Neutrophil (primary cell): ENCODE measurements at regions not wholly inside any gene's neighbourhood (a gene's known extent, or its start where the extent isn't known, plus 50 kb on each side); places are given as distances from the start of the nearest gene placed in this dataset.

Experiments used
- H3K27ac ChIP-seq: fragments of 200-600 bp; sonication (generic); 2 replicates; pipeline ENCODE4 v1.5.1; 2016; ENCODE audit warnings: mild to moderate bottlenecking, moderate library complexity
- H3K27me3 ChIP-seq: fragments of 200-600 bp; sonication (generic); 2 replicates; pipeline ENCODE4 v1.6.0; 2016; ENCODE audit warnings: mild to moderate bottlenecking
- H3K36me3 ChIP-seq: fragments of 200-600 bp; sonication (generic); 2 replicates; pipeline ENCODE4 v1.5.1; 2017
- H3K4me1 ChIP-seq, 2 experiments: fragments of 200-600 bp in 1 of 2; sonication (generic) in 1 of 2; 1 replicate in 1 of 2; 2 replicates in 1 of 2; pipeline versions ENCODE4 v1.5.1 to v1.6.1; 2013 to 2016; ENCODE audit warnings: low read depth in 1 of 2, low read length in 1 of 2, mild to moderate bottlenecking in 1 of 2, moderate library complexity in 1 of 2; ENCODE audit not compliant: control insufficient read depth in 1 of 2, insufficient read depth in 1 of 2
- H3K4me3 ChIP-seq, 2 experiments: fragments of 200-600 bp in 1 of 2; sonication (generic) in 1 of 2; 1 replicate in 1 of 2; 2 replicates in 1 of 2; pipeline ENCODE4 v1.5.1; 2013 to 2016; ENCODE audit warnings: low read depth in 1 of 2, low read length in 1 of 2, mild to moderate bottlenecking in 1 of 2, moderate library complexity in 1 of 2
- H3K9me3 ChIP-seq: fragments of 200-600 bp; sonication (generic); 2 replicates; pipeline ENCODE4 v1.5.1; 2016
- CTCF ChIP-seq: fragments of 200-600 bp; sonication (generic); IDR thresholded peaks from 2 replicates; pipeline ENCODE4 v1.5.1; 2016; ENCODE audit warnings: antibody characterized with exemption

GRCh38 chr2:234773129-234773528 is 178.7 kb upstream of the SH3BP4 start:
- no peak overlapping the region for H3K4me3 ChIP-seq
- no peaks in the 10 kb centered on the region for H3K27me3 ChIP-seq
- H3K27ac ChIP-seq = no peak overlapping the region
- no peaks in the 10 kb centered on the region for H3K9me3 ChIP-seq
- no peak for TF ChIP-seq CTCF
- peaks cover 0 to 8% of the 10 kb centered on the region in 2 experiments for H3K4me1 ChIP-seq
- no peaks in the 10 kb centered on the region for H3K36me3 ChIP-seq

- no peak overlapping the region for H3K4me3 ChIP-seq
- no peaks in the 10 kb centered on the region for H3K9me3 ChIP-seq
- H3K27ac ChIP-seq = no peak overlapping the region
- no peaks in the 10 kb centered on the region for H3K36me3 ChIP-seq
- peaks cover 0 to 8% of the 10 kb centered on the region in 2 experiments for H3K4me1 ChIP-seq
- no peak for TF ChIP-seq CTCF
- no peaks in the 10 kb centered on the region for H3K27me3 ChIP-seq
Measured at GRCh38 chr2:234772733-234773060, 179.1 kb upstream of the SH3BP4 start.

GRCh38 chr2:234771980-234772732 is 179.7 kb upstream of the SH3BP4 start:
- H3K27me3 ChIP-seq = no peaks in the 10 kb centered on the region
- H3K4me1 ChIP-seq = peaks cover 0 to 8% of the 10 kb centered on the region in 2 experiments
- no peak overlapping the region for H3K27ac ChIP-seq
- no peaks in the 10 kb centered on the region for H3K36me3 ChIP-seq
- H3K9me3 ChIP-seq = no peaks in the 10 kb centered on the region
- no peak for TF ChIP-seq CTCF
- no peak overlapping the region for H3K4me3 ChIP-seq

- H3K27me3 ChIP-seq = no peaks in the 10 kb centered on the region
- H3K27ac ChIP-seq = no peak overlapping the region
- no peaks in the 10 kb centered on the region for H3K9me3 ChIP-seq
- no peak overlapping the region for H3K4me3 ChIP-seq
- peaks cover 0 to 8% of the 10 kb centered on the region in 2 experiments for H3K4me1 ChIP-seq
- H3K36me3 ChIP-seq = no peaks in the 10 kb centered on the region
- TF ChIP-seq CTCF = no peak
Measured at GRCh38 chr2:234771176-234771575, 180.6 kb upstream of the SH3BP4 start.

- Histone ChIP-seq H3K27ac (no peak overlapping the region), H3K4me1 (peaks cover 0 to 8% of the 10 kb centered on the region in 2 experiments), H3K36me3 (no peaks in the 10 kb centered on the region), H3K9me3 (no peaks in the 10 kb centered on the region), H3K4me3 (no peak overlapping the region), H3K27me3 (no peaks in the 10 kb centered on the region)
- no peak for TF ChIP-seq CTCF
Measured at GRCh38 chr2:234770715-234771141, 181.1 kb upstream of the SH3BP4 start.
